ENCODE measurements at regions not wholly inside any gene's neighbourhood (a gene's known extent, or its start where the extent isn't known, plus 50 kb on each side); places are given as distances from the start of the nearest gene placed in this dataset.
A peak's percentile ranks its signal among the peaks of the same experiment; 100 is the strongest.

GRCh38 chr10:29176845-29177832, 111.7 kb upstream of the LYZL1 start:
- FAIRE-seq (no peak), DNase-seq (ENCODE audit: insufficient read length, low spot score) (no peak)

- no peak for DNase-seq (ENCODE audit: insufficient read length, low spot score)
- no peak for FAIRE-seq
These were observed 106.9 kb upstream of the LYZL1 start for GRCh38 chr10:29181936-29182335.

- no peak for DNase-seq (ENCODE audit: insufficient read length, low spot score)
- FAIRE-seq = no peak
These were observed 105.4 kb upstream of the LYZL1 start for GRCh38 chr10:29183301-29183945.

GRCh38 chr10:29184205-29185000, 104.5 kb upstream of the LYZL1 start:
- no peak for FAIRE-seq
- no peak for DNase-seq (ENCODE audit: insufficient read length, low spot score)

GRCh38 chr10:29185050-29185449, 103.8 kb upstream of the LYZL1 start:
- DNase-seq (ENCODE audit: insufficient read length, low spot score) = no peak
- no peak for FAIRE-seq

GRCh38 chr10:29186221-29186620, 102.6 kb upstream of the LYZL1 start:
- no peak for FAIRE-seq
- DNase-seq (ENCODE audit: insufficient read length, low spot score) = peak; percentile 41

- FAIRE-seq (no peak), DNase-seq (ENCODE audit: insufficient read length, low spot score) (no peak)
These were observed 99.6 kb upstream of the LYZL1 start for GRCh38 chr10:29189256-29189655.

- no peak for FAIRE-seq
- no peak for DNase-seq (ENCODE audit: insufficient read length, low spot score)
These were observed 97.2 kb upstream of the LYZL1 start for GRCh38 chr10:29191674-29192073.

GRCh38 chr10:29199339-29199738, 89.5 kb upstream of the LYZL1 start:
- DNase-seq (ENCODE audit: insufficient read length, low spot score) (no peak), FAIRE-seq (no peak)

GRCh38 chr10:29199941-29200679, 88.8 kb upstream of the LYZL1 start:
- FAIRE-seq (no peak), DNase-seq (ENCODE audit: insufficient read length, low spot score) (no peak)

GRCh38 chr10:29202386-29202940, 86.4 kb upstream of the LYZL1 start:
- no peak for DNase-seq (ENCODE audit: insufficient read length, low spot score)
- FAIRE-seq = no peak

- DNase-seq (ENCODE audit: insufficient read length, low spot score) (no peak), FAIRE-seq (no peak)
These were observed 85.4 kb upstream of the LYZL1 start for GRCh38 chr10:29203432-29203831.

- FAIRE-seq (no peak), DNase-seq (ENCODE audit: insufficient read length, low spot score) (no peak)
These were observed 84.6 kb upstream of the LYZL1 start for GRCh38 chr10:29204070-29204800.

GRCh38 chr10:29205787-29206186, 83.1 kb upstream of the LYZL1 start:
- FAIRE-seq (no peak), DNase-seq (ENCODE audit: insufficient read length, low spot score) (no peak)

- FAIRE-seq = no peak
- DNase-seq (ENCODE audit: insufficient read length, low spot score) = no peak
These were observed 80.0 kb upstream of the LYZL1 start for GRCh38 chr10:29208845-29209244.

GRCh38 chr10:29209830-29210229, 79.0 kb upstream of the LYZL1 start:
- FAIRE-seq (no peak), DNase-seq (ENCODE audit: insufficient read length, low spot score) (no peak)

- FAIRE-seq = no peak
These were observed 78.5 kb upstream of the LYZL1 start for GRCh38 chr10:29210266-29210868.

GRCh38 chr10:29212597-29212996, 76.3 kb upstream of the LYZL1 start:
- no peak for FAIRE-seq
- DNase-seq (ENCODE audit: insufficient read length, low spot score) = no peak

More at GRCh38 chr10:29210266-29210868, 78.5 kb upstream of the LYZL1 start:
- DNase-seq (ENCODE audit: insufficient read length, low spot score) = no peak

GRCh38 chr10:29214551-29214950, 74.3 kb upstream of the LYZL1 start:
- FAIRE-seq = no peak
- DNase-seq (ENCODE audit: insufficient read length, low spot score) = no peak

Measured in HTR-8/SVneo (cell line).